Osteocyte (in vitro differentiated cells): ENCODE measurements at regions not wholly inside any gene's neighbourhood (a gene's known extent, or its start where the extent isn't known, plus 50 kb on each side); places are given as distances from the start of the nearest gene placed in this dataset.

Experiments
- DNase-seq: peaks from one replicate; pipeline ENCODE4 v3.0.0; 2021; ENCODE audit warnings: mixed read lengths; ENCODE audit not compliant: unreplicated experiment; ENCODE audit errors: extremely low spot score
- H3K27ac Mint-ChIP-seq: one replicate; pipeline ENCODE4 v1.8.0; 2021; ENCODE audit warnings: mild to moderate bottlenecking, mixed read lengths; ENCODE audit not compliant: unreplicated experiment
- H3K27me3 Mint-ChIP-seq: one replicate; pipeline ENCODE4 v1.8.0; 2021; ENCODE audit warnings: mixed read lengths; ENCODE audit not compliant: unreplicated experiment
- H3K36me3 Mint-ChIP-seq: one replicate; pipeline ENCODE4 v1.8.0; 2021; ENCODE audit warnings: mixed read lengths; ENCODE audit not compliant: unreplicated experiment
- H3K4me1 Mint-ChIP-seq: one replicate; pipeline ENCODE4 v1.8.0; 2021; ENCODE audit warnings: mixed read lengths; ENCODE audit not compliant: unreplicated experiment
- H3K4me3 Mint-ChIP-seq: one replicate; pipeline ENCODE4 v1.8.0; 2021; ENCODE audit warnings: mild to moderate bottlenecking, moderate library complexity, mixed read lengths; ENCODE audit not compliant: unreplicated experiment
- H3K9me3 Mint-ChIP-seq: one replicate; pipeline ENCODE4 v1.8.0; 2021; ENCODE audit warnings: mixed read lengths; ENCODE audit not compliant: unreplicated experiment
- TF ChIP-seq, protein P1 (sequence below): fragments of 200-600 bp; sonication (generic); IDR thresholded peaks from 2 replicates; pipeline ENCODE4 v1.5.0; 2021; ENCODE audit warnings: antibody characterized with exemption, mild to moderate bottlenecking, moderate library complexity

DNA sequence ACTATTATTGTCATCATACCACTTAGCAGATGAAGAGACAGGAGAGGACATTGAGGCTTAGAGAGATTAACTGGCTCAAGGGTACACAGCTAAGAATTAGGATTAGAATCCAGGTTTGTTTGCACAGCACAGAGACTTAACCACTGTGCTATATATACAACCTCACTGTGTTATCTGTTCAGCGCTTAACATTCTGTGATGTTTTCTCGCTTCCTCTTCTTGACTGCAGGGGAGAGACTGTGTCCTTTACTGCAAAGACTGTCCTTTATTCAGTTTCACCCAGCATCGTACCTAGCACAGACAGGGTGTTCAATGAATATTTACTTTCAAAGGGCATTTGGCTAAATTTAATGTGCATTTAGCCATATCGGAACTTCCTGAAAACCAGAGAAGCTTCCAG lies 54.9 kb upstream of the PCDH8 start:
- H3K27ac Mint-ChIP-seq, result no peak overlapping the region
- H3K36me3 Mint-ChIP-seq, result no peaks in the 10 kb centered on the region
- H3K4me3 Mint-ChIP-seq, result no peak overlapping the region
- no peaks in the 10 kb centered on the region for H3K9me3 Mint-ChIP-seq
- TF ChIP-seq, protein P1, sequence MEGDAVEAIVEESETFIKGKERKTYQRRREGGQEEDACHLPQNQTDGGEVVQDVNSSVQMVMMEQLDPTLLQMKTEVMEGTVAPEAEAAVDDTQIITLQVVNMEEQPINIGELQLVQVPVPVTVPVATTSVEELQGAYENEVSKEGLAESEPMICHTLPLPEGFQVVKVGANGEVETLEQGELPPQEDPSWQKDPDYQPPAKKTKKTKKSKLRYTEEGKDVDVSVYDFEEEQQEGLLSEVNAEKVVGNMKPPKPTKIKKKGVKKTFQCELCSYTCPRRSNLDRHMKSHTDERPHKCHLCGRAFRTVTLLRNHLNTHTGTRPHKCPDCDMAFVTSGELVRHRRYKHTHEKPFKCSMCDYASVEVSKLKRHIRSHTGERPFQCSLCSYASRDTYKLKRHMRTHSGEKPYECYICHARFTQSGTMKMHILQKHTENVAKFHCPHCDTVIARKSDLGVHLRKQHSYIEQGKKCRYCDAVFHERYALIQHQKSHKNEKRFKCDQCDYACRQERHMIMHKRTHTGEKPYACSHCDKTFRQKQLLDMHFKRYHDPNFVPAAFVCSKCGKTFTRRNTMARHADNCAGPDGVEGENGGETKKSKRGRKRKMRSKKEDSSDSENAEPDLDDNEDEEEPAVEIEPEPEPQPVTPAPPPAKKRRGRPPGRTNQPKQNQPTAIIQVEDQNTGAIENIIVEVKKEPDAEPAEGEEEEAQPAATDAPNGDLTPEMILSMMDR, result no peak
- H3K27me3 Mint-ChIP-seq, result no peaks in the 10 kb centered on the region
- no peaks in the 10 kb centered on the region for H3K4me1 Mint-ChIP-seq
- no peak for DNase-seq

- no peaks in the 10 kb centered on the region for H3K36me3 Mint-ChIP-seq
- no peak overlapping the region for H3K4me3 Mint-ChIP-seq
- no peak overlapping the region for H3K27ac Mint-ChIP-seq
- TF ChIP-seq, protein P1, result no peak
- no peak for DNase-seq
- H3K9me3 Mint-ChIP-seq, result no peaks in the 10 kb centered on the region
- no peaks in the 10 kb centered on the region for H3K4me1 Mint-ChIP-seq
- no peaks in the 10 kb centered on the region for H3K27me3 Mint-ChIP-seq
Observed at GRCh38 chr13:52899206-52899605, 50.8 kb upstream of the PCDH8 start.
